ENCODE measurements at regions not wholly inside any gene's neighbourhood (a gene's known extent, or its start where the extent isn't known, plus 50 kb on each side); places are given as distances from the start of the nearest gene placed in this dataset.

DNA sequence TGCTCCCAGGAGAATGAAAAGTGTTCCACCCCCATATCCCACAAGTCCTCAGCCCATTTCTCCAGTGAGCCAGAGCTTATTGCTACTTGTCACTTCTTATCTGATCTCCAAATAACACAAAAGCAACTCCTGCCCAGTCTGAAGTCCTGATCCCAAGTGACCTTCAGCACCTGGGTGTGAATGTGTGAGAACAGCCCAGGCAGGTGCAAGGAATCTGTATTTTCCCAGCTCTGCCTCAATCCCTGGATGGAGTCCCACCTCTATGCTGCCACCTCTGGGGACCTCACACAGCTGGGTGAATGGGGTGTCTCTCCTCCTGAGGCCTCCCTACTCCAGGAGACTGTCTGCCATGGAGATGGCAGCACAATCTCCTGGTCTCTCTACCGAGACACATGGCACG is 402.4 kb upstream of the PROX1 start:
- TF ChIP-seq, protein P1, sequence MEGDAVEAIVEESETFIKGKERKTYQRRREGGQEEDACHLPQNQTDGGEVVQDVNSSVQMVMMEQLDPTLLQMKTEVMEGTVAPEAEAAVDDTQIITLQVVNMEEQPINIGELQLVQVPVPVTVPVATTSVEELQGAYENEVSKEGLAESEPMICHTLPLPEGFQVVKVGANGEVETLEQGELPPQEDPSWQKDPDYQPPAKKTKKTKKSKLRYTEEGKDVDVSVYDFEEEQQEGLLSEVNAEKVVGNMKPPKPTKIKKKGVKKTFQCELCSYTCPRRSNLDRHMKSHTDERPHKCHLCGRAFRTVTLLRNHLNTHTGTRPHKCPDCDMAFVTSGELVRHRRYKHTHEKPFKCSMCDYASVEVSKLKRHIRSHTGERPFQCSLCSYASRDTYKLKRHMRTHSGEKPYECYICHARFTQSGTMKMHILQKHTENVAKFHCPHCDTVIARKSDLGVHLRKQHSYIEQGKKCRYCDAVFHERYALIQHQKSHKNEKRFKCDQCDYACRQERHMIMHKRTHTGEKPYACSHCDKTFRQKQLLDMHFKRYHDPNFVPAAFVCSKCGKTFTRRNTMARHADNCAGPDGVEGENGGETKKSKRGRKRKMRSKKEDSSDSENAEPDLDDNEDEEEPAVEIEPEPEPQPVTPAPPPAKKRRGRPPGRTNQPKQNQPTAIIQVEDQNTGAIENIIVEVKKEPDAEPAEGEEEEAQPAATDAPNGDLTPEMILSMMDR (IDR thresholded peaks at IDR 0.05): no peak
- ATAC-seq (peak; percentile 23), DNase-seq (no peak)
- H3K9me3 ChIP-seq: no peaks in the 10 kb centered on the region
- no peak overlapping the region for H3K27ac ChIP-seq
- H3K36me3 ChIP-seq: no peaks in the 10 kb centered on the region
- no peaks in the 10 kb centered on the region for H3K4me1 ChIP-seq
- intact Hi-C loops (cut with DNase I): no loop called here
- no peak overlapping the region for H3K4me3 ChIP-seq
- H3K27me3 ChIP-seq: peaks cover 0 to 17% of the 10 kb centered on the region in 2 donors

DNA sequence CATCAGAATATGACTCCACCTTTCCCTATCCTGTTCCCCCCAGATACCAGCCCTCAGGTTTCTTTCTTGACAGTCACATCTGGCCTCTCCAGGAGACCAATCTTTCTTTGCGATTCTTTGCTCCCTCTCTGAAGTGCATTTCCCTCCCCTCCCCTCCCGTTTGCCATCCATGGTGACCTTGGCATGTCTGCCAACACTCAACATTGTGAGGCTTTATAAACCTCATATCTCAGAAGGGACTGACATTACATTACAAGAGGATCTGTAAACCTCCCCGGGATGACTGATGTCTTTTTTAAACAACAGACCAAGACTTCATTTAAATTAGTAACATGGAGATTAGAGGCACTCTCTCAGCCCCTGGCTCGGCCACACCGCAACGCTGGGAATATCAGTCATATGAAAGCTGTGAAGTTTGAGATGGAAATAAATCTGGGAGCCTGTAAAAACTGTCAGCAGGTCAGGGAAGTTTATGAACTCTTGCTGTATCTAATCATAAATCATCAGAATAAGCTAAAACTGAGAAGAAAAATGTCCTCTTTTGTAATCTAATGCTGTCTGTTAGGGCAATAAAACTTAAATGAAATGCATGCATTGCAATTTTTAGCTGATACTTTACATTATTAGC is 401.7 kb upstream of the PROX1 start:
- DNase-seq: no peak
- H3K4me1 ChIP-seq: no peaks in the 10 kb centered on the region
- peaks cover 0 to 17% of the 10 kb centered on the region in 2 donors for H3K27me3 ChIP-seq
- H3K36me3 ChIP-seq: no peaks in the 10 kb centered on the region
- intact Hi-C loops (cut with DNase I): no loop called here
- H3K9me3 ChIP-seq: no peaks in the 10 kb centered on the region
- no peak for ATAC-seq
- H3K4me3 ChIP-seq: no peak overlapping the region
- TF ChIP-seq, protein P1 (IDR thresholded peaks at IDR 0.05): no peak
- H3K27ac ChIP-seq: no peak overlapping the region

DNA sequence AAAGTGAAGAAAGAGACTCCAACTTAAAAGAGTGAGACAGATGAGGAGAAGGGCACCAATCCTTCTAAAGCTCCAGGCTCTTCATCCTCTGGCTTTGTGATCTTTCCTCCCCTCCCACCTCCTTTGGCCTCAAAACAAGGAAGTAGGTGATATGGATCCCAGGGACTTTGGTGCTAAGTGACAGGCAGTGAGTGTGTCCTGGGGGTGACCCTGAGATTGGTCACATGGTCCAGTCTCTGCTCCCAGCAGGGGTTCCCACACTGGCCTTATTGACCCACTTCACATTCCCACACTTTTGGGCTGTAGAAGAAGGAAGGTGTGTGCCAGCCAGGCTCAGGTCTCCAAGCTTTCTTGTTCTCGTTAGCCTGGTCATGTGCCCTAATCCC is 401.2 kb upstream of the PROX1 start:
- Histone ChIP-seq H3K9me3 (no peaks in the 10 kb centered on the region), H3K27me3 (peaks cover 0 to 17% of the 10 kb centered on the region in 2 donors), H3K36me3 (no peaks in the 10 kb centered on the region), H3K4me3 (no peak overlapping the region), H3K27ac (no peak overlapping the region), H3K4me1 (no peaks in the 10 kb centered on the region)
- DNase-seq (no peak), ATAC-seq (no peak)
- intact Hi-C loops (cut with DNase I): no loop called here
- TF ChIP-seq, protein P1 (IDR thresholded peaks at IDR 0.05): no peak

DNA sequence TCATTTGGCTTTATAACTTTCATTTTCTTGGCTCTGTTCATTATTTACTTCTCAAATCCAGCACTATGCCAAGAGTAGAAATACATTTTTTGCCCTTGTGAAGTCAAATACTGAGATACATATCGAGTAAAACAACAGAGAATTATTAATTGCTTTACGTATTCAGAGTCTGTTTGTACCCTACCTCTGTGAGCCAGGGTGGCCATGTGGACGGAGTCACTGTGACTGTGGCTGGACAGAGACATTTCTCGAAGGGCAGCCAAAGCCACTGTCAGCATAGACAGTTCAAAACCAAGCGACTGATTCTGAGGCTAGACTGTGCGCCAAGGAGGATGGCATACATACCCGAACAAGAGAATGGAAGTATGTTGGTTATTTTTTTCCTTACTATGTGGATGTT is 391.0 kb upstream of the PROX1 start:
- no peak overlapping the region for H3K27ac ChIP-seq
- no peaks in the 10 kb centered on the region for H3K27me3 ChIP-seq
- ATAC-seq (no peak), DNase-seq (no peak)
- H3K4me1 ChIP-seq: no peaks in the 10 kb centered on the region
- H3K4me3 ChIP-seq: no peak overlapping the region
- intact Hi-C loops (cut with DNase I): no loop called here
- no peaks in the 10 kb centered on the region for H3K36me3 ChIP-seq
- H3K9me3 ChIP-seq: no peaks in the 10 kb centered on the region
- TF ChIP-seq, protein P1 (IDR thresholded peaks at IDR 0.05): no peak

DNA sequence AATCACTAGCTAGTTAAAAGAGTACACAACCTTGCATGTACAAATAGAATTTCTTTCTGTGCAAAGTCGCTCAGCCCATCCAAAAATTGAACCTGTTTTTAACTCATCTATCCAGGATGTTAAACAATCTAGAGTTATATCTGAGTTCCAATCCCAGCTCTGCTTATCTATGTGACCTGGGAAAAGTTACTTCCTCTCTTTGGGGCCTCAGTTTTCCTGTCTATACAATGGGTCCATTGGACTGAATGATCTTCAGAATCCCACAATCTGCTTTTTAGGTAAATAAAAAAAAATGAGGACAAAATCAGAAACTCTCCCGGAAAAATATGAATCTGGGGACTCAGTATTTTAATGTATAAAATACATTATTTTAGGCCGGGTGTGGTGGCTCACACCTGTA is 389.5 kb upstream of the PROX1 start:
- intact Hi-C loops (cut with DNase I): no loop called here
- no peak for ATAC-seq
- Histone ChIP-seq H3K27me3 (no peaks in the 10 kb centered on the region), H3K27ac (no peak overlapping the region), H3K4me3 (no peak overlapping the region), H3K4me1 (no peaks in the 10 kb centered on the region), H3K36me3 (no peaks in the 10 kb centered on the region), H3K9me3 (no peaks in the 10 kb centered on the region)
- TF ChIP-seq, protein P1 (IDR thresholded peaks at IDR 0.05): no peak
- no peak for DNase-seq

All from left lung (tissue), 4 donors.